ENCODE measurements at regions not wholly inside any gene's neighbourhood (a gene's known extent, or its start where the extent isn't known, plus 50 kb on each side); places are given as distances from the start of the nearest gene placed in this dataset.
"Not testable (repeated sequence)": the region's sequence is repeated elsewhere in the genome, so short reads cannot be mapped to it uniquely, and the experiment has no call there.

DNA sequence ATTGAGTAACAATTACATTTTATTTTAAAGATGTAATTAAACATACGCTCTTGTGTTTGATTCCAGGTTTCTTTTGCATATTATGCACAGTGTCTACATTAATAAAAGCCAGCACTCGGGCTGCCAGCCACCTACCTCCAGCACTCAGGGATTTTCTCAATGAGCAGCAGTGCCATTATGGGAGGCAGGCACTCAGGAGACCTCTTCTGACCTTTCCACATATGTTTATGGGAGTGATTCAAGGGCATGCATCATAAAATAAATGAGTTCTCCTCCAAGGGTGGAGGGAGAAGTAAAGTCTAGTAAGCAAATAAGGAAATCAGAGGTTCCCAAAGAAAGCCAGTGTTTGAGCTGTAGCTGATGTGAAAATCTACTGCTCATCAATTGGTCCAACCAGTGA lies 119.8 kb upstream of the IRX2 start:
- DNase-seq (ENCODE audit: low read depth) = no peak

DNA sequence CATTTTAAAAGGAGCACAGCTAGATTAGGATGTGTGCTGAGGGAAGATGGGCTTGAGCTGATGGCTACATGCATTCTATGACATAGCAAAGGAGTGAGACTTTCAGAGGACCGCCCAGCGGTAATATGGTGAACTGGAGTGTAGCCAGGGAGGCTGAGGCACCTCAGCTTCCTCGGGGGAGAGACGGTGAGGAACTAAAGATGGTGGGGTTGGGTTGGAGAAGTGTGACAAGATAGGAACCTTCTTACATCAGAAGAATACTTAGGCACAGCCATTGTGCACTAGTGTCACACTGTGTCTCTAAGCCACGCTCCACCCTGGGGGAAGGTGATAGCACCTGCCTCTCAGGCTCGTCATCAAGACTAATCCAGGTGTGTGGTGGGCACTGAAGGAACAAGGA lies 118.0 kb upstream of the IRX2 start:
- DNase-seq (ENCODE audit: low read depth) = no peak

DNA sequence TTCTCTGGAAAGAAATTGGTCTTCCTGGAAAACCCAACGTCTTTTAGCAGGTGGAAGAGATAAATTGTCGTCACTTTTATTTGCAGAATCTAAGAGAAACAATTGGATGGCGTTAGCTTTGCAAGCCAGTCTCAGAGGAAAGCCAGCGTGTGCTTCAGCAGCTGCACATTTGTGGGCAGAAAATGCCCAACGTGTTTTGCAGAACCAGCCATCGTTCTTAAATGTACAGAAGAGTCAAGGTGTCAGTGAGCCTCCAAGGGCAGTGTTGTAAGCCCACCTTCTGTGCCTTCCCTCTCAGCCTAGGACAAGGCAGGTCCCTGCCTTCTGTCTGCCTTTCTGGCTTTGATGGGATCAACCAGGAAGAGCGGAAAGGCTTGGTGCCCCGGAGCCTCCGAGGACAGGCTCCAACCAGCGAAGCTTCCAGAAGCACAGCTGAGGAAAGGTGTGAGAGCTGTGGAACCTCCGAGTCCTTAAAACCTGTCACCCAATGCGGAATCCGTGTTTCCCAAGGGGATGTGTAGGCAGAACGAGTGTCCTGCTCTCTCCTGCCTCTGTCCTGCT lies 116.0 kb upstream of the IRX2 start:
- DNase-seq (ENCODE audit: low read depth) = no peak

DNA sequence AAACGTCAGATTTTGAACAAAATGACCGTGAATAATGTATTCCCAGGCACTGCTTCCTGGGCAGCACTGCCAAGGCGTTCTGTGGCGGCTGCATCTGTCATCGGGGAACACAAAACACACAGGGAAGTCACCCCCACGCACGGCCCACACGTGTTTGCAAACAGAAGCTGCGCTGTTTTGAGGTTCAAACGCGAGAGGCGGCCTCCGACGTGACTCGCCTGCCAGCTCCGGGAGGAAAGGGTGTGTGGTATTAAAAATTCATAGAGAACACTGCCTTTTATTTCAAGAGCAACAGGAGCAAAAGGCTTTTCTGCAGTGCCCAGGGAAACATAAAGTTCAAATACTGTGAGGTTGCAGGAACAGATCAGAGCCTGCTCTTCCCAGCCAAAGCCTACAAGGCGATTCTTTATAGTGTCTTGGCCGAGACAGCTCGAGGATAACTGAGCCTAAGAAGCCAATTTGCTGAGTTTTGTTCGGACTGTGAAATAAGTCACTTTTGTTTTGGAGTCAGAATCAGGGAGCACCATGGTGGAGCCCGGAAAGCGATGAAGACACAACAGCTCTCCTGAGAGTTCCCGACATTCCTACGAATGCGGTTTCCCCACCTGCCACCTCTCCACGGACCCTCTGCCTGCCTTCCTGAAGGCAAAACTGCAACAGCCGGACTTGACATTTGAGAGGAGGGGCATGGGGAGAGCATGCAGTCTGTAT lies 115.3 kb upstream of the IRX2 start:
- DNase-seq (ENCODE audit: low read depth) = no peak

DNA sequence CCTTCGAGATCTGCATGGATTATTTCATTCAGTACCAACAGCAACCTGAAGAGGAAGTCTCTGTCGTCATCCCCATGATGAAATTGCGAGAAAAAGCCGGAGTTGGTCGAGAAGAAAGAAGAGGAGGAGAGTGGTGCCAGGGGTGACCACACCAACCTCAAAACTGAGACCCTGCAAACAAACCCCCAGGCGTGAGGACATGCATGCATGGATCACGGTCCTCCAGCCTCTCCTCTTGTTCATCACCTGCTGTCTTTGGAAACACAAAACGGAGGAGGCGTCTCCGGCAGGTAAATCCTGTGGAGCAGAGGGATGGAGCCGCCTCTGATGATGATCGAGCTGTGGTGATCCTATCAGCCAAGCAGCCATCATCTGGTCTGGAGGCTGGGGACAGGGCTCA lies 114.4 kb upstream of the IRX2 start:
- no peak for DNase-seq (ENCODE audit: low read depth)

DNA sequence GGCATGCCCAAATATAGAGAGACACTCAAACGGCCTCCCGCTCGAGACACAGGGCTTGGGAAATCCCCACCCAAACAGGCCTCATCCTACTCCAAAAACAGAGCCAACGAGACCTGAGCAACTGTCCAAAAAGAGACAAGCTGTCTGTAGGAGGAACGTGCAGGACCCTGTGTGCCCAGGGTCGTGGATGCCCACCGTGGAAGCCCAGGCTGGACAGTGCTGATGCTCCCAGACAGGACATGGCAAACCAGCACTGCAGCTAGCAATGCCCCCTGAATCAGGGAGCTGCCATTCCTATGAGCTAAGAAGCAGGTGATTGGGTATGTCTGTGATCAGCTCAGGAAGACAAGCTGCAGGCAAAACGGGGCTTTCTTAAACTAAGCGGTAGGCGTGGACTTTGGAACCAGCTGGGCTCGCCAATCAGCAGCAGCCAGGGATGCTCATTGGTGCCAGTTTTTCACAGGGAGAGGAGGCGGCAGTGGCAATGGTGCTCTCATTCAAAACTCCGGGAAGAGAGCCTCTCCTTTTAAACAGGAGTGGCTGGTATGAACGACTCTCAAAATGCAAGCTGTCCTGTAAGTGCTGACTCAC lies 113.1 kb upstream of the IRX2 start:
- DNase-seq (ENCODE audit: low read depth) = no peak

DNA sequence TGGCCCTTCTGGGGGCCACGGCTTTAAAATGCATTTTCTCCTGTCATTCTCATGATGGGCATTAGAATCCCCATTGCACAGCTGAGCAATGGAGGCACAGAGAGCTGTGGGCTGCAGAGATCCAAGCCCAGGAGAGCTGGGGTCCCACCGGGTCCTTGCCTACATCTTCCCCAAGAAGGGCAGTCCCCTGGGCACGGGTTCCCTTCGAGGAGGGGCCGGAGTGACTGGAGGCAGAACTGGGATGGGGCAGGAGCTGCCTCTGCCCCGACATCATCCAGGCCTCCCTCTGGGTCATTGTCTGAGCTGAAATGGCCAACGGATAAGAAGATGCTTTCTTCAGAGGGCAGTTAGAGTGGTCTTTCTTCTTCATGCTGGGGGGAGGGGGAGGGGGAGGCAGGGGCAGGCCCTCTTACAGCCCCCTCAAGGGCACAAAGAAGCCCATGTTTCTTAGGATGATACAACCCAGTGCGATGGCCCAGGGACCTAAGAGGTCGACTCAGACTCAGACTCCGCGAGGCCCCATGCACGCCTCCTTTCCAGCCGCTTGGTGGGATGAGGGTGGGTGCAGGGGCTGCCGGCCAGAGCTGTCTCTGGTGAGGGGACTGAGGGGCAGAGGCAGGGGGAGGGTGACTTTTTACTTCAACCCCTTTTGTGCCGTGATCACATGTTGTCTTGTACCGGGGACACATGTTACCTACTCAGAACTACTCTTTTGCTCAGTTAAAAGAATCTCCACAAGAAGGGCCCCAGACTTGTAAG lies 112.4 kb upstream of the IRX2 start:
- no peak for DNase-seq (ENCODE audit: low read depth)

DNA sequence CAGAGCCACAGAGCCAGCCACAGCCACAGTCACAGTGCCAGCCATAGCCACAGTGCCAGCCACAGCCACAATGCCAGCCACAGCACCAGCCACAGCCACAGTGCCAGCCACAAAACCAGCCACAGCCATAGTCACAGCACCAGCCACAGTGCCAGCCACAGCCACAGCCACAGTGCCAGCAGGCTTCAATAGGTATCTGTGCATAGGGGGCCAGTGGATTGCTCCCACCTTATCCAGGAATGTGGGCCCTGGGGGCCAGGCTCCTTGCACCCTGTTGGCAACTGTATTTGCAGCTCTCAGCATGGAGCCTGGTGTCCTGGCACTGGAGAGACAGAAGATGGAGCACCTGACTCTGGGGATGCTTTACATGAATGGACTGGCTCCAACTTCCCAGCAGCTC lies 111.7 kb upstream of the IRX2 start:
- no peak for DNase-seq (ENCODE audit: low read depth)

DNA sequence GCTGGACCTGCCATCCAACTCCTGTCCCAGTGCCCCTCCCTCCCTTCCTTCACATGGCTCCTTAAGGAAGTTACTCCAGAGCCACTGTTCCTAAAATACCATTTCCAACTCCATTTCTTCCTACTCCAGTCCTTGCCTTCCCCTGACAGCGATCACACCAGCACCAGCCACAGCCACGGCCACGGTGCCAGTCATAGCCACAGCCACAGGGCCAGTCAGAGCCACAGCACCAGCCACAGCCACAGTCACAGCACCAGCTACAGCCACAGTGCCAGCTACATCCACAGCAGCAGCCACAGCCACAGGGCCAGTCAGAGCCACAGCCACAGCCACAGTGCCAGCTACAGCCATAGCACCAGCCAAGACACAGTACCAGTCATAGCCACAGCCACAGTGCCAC lies 110.7 kb upstream of the IRX2 start:
- DNase-seq (ENCODE audit: low read depth) = not testable (repeated sequence)

DNA sequence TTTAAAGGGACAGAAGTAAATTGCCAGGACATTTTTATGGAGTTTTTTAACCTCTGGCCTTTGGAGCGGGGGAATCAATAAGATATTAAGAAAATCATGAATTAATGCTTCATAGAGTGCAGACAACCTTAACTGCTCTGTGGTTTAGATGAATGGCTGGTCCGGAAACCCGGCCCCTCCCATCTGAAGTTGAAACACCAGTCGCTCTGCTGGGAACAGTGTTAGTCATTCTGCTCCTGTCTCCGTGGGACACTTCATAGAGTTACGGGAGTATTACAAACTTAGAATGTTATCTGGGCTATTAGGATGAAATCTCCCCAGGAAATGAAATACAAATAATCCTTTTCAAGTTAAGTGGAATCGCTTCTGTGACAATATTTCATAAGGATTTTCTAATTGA lies 110.1 kb upstream of the IRX2 start:
- DNase-seq (ENCODE audit: low read depth) = no peak

DNA sequence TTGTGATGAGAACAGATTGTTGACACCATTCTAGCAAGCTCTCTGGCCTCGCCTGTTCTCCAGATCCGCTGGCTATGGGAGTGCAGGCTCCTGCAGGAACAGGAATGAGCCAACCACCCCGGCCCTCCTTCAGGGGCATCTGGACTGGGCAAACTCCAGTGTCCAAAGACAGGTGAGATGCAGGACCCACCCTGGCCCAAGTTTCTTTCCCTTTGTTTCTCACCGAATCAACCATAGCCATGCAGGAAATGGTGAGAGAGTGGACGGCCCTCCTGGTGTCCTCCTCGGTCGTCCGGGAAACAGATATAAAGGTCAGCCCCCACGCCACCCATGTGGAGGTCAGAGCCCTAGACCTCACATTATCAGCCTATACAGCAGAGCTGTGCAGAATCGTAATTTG lies 108.6 kb upstream of the IRX2 start:
- no peak for DNase-seq (ENCODE audit: low read depth)

DNA sequence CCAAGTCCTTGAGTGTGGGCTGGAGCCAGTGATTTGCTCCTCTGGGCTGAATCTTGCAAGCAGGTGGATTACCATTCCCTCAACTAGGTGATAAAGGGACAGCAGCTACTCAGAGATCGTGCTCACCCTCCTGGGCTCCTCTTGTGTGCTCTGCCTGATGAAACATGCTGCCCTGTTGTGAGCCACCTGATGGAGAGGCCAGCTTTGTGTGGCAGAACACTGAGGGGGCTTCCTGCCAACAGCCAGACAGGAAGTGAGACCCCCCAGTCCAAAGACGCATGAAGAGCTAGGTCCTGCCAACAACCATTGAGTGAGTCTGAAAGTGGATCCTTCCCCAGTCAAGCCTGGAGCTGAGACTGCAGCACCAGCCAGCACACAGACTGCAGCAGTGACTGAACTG lies 106.4 kb upstream of the IRX2 start:
- DNase-seq (ENCODE audit: low read depth) = no peak

DNA sequence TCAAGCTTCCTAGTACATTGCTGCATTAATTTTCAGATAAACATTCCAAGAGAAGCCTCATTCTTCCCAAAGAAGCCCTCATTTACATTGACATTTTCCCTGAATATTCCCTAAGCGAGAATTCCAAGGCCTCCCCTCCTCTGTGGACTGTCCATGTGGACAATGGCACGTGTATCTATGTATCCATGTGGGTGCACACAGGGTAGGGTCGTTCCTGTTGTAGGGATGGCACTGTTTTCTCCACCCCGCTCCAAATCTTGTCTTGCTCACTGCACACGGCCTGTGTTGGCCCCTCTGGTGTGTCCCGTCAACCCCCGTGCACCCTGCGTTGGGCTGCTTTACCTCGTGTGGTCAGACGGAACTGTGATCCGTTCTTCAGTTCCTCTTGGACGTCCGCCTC lies 104.7 kb upstream of the IRX2 start:
- DNase-seq (ENCODE audit: low read depth) = no peak

DNA sequence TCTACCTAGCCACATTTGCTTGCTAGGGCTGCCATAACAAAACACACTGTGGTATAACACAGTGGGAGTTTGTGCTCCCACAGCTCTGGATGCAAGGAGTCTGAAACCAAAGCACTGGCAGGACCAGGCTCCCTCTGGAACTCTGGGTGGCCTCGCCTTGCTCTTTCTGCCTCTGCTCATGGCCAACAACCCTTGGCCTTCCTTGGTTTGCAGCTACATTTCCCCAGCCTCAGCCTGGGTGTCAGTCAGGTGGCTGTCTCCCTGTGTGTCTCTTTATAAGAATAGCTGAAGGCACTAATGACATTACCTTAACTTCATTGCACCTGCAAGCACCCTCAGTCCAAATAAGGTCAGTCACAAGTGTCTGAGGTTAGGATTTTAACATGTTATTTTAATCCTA lies 101.0 kb upstream of the IRX2 start:
- no peak for DNase-seq (ENCODE audit: low read depth)

DNA sequence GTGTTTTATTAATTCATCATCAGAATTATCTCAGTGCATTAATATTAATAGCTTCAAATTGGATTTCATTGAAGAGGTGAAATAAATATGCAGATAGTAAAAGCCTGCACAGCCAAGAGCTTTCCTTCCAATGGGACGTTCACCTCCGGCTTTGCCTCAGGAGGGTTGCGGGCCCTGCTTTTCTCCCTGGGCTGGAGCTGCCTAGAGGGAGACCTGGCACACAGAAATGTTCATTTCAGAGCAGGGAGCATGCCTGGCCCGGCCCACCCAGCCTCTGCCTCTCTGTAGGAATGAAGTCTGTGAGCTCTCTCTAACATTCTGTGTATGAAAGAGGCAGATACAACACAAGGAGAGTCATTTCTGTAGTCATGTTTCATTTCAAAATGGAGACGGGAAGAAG lies 100.4 kb upstream of the IRX2 start:
- DNase-seq (ENCODE audit: low read depth) = no peak

DNA sequence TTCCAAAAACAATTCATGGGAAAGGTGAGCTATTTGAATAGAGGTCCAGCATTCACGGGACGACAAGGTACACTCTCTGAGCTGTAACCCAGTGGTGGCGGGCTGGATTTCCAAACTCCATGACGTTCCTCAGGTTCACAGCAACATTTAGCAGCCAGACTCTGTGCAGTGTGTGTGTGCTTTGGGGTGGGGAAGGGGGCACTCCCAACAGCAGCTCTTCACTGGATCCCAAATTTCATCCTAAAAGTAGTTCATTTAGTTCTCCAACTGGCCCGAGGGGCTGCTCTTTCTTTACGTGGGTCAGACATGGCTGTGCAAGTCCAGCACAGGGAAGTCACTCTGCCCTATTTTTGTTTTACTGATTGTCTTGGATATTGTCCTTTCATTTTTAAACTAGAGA lies 98.0 kb upstream of the IRX2 start:
- DNase-seq (ENCODE audit: low read depth) = no peak

DNA sequence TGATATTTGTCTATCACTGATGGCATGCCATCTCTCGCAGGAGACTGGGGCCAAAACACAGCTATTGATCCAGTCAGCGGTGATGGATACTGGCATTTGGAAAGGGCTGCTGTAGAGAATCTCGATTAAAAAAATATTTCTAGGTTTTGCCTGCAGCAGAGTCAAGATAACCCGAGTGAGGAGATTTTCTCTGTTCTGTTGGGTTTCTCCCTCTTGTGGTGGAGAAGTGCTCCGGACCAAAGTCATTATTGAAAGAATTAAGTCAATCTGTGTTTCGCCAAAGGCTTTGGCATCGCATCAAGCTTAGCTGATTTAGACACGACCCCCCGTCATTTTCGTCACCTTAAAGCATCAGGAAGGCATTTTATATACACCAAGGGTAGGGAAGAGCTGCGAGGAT lies 97.1 kb upstream of the IRX2 start:
- DNase-seq (ENCODE audit: low read depth) = no peak

DNA sequence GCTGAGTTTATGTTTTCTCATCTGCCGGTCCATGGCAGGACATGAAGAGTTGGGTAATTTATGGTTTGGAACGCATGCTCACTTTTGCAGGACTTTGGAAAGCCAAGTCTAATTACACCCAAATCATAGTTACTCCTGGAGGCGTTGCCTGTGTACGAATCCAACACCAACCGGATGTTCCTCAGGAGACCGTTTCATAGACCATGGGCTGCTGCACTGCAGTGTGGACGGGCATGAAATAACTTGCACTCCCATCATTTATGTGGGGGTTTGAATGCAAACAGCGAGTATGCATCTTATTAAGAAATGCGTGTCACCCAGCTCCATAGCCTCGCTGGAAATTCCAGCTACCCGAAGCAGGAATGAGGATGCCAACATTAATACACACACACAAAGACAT lies 96.1 kb upstream of the IRX2 start:
- no peak for DNase-seq (ENCODE audit: low read depth)

DNA sequence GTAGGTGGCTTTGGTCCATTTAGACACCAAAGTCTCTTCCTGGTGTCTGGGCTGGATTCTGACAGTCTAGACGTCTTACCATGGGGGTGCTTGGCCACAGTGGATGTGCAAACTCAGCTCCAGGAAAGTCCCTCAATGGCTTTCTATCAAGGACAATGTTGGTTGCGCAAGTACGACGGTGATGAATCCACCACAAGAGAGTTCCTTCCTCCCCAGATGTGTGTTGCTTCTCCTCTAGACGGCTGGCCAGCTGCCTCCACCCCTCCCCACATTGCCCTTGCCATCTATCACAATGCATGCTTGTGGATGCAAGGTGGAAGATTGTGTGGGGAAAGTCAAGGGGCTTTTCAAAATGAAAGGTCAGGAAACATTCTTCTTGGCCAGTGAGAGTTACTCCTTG lies 89.7 kb upstream of the IRX2 start:
- no peak for DNase-seq (ENCODE audit: low read depth)

DNA sequence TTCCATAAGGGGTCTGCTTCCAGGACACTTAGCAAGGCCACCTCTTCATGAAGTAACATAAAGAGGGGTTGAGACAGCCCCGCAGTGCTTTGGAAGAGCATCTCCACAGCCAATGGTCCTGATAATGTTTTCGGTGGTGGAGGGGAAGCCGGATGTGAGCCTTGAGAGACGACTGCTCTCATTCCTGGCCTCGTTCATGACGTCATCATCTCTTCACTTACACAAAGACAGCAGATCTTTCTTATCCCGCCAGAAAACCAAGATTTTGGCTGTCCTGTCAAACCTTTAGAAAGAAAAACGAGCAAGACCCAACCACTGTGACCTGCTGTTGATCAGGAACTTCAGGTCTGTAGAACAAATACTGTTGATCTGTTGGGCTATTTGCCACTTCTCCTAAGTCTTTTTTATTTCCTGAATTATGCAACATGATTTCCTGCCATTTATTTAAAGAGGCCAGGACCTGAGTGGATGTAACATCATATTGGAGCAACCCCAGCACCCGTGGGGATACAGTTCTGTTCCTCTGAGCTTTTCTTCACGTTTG lies 89.0 kb upstream of the IRX2 start:
- DNase-seq (ENCODE audit: low read depth) = no peak

DNA sequence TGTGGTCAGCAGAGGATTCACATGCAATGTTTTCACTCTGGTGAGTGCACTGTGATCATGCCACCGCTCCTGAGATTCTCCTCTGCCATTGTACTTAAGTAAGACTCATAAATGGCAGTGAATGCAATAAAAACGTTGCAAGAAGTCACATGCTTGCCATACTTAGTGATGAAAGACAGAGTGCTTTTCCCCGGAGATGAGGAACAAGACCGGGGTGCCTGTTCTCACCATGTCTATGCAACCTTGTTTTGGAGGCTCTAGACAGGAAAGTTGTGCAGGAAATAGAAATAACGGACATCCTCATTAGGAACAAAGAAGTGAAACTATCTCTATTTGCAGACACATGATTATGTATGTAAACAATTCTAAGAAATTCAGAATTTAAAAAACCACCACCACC lies 84.7 kb upstream of the IRX2 start:
- DNase-seq (ENCODE audit: low read depth) = no peak

DNA sequence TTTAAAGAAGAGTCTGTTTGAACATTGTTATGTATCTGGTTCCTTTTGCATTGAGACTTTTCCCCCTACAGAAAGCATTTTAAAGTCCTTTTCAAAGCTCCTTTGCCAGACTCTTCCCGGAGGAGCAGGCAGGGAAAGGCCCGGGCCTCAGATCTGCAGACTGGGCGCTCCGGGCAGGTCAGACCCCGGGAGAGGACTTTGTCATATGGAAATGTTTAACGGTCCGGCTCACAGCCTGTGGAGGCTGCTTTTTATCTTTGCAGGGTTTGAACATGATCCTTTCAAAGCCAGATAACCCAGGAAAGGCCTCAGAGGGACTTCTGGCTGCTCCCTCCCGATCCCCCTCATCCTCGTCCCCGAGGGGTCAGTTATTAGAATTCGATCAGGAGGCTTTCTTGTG lies 82.1 kb upstream of the IRX2 start:
- no peak for DNase-seq (ENCODE audit: low read depth)

All from myocyte (in vitro differentiated cells).